ENCODE measurements at regions not wholly inside any gene's neighbourhood (a gene's known extent, or its start where the extent isn't known, plus 50 kb on each side); places are given as distances from the start of the nearest gene placed in this dataset.
"Not testable (repeated sequence)": the region's sequence is repeated elsewhere in the genome, so short reads cannot be mapped to it uniquely, and the experiment has no call there.

DNA sequence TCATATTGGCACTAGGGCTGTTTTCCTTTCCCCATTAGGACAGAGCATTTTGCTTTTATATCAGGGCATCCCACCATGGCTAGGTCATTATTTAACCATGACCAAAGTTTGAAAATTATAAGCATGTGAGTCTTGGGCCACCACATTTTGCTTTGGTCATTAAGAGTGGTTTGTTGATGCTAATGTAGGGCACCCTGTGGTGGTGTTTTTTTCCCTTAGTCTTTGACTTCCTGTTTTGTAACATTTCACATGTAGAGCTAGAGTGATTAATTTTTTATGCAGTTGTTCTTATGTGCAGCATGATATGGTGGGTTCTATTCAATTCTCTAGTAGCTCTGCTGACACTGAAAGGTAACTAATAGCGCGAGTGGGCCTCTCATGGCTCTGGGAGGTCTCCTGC lies 249.6 kb upstream of the ROBO1 start:
- no peak for DNase-seq (ENCODE audit: low read depth in 2 of 3, low spot score in 2 of 3)

DNA sequence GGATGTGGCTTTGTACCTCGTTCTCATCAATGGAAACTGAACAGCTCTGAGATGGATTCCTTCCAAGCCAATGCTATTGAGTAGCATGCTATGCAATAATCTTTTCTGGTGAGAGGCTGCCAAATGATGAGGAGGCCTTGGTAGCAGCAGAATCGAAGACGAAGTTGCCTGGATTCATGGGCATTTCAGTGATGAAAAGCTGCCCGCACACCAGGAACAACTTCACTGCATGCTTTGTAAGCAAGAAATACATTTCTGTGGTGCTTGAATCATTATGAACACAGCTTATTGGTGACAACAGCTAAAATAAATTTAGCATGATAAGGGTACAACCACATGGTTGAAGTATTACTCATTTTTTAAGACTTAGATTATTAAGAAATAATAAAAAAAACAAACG lies 246.8 kb upstream of the ROBO1 start:
- no peak for DNase-seq (ENCODE audit: low read depth in 2 of 3, low spot score in 2 of 3)

DNA sequence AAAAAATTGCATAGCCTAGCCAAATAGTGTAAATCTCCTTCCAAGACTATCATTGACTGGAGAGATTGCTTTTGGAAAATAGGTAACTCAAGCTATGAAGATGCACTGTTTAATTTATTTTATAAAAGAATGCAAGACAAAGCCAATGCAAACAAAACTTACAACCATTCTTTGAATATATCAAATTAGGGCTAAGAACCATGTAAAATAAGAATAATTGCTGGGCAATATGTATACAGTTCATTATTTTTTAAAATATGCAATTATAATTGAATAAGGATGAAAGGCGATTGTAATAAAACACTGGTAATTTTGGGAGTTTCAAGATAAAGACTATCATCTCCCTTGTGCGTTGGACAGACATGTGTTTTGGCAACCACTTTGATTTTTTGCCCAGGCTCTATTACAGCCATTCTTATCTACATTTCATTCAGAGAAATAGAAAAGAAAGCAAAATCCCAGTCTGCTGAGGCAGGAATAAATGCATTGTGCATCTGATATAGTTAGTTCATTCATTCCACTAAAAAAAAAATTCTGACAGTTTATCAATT lies 242.3 kb upstream of the ROBO1 start:
- DNase-seq (ENCODE audit: low read depth in 2 of 3, low spot score in 2 of 3), result no peak

DNA sequence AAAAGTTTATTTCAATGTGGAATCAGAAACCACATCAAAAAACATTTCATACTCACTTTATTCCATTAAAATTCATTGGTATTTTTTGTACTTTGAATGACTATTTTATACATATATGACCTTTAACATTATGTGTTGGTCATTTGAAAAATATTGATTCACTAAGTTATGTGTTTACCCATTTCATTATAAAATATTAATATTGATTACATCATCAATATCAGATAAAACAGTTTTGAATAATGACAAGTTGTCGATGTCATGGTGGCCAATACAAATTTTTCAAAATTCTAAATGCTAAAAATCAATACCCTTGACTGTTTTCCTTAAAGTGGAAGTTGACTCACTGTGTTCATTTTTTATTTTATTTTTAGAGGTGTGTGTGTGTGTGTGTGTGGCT lies 239.7 kb upstream of the ROBO1 start:
- no peak for DNase-seq (ENCODE audit: low read depth in 2 of 3, low spot score in 2 of 3)

DNA sequence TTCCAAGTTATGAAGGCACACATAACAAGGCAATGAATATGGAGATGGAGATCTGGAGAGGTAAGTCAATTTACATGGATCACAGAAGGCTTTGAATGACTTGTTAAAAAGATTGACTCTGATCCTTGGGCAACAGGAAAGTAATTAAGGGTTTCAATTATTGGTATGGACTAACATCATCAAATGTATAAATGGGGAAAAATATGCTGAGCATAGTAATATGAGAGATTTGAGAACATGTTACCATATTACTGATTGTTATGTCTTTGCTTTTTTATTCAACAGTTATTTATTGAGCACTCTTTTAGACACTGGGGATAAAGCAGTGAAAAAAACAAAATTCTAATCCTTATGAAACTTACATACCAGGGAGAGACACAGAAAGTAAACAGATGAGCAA lies 238.5 kb upstream of the ROBO1 start:
- no peak for DNase-seq (ENCODE audit: low read depth in 2 of 3, low spot score in 2 of 3)

DNA sequence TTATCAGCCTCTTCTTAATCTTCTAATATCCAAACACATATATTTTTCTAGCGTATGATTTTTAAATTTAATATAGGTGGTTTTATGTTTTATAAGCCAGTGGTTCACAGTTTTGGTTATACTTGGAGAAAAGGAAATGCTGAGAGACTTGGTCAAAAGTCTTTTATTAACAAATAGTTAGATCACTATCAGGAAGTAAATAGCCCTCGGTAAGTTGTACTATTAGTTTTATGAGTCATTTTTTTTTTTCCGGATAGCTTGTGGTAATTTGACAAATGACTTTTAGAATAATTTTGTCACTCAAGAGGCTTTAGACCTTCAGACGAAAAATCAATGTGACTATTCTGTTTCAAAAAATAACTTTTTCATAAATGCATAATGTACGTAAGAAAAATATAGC lies 232.2 kb upstream of the ROBO1 start:
- DNase-seq (ENCODE audit: low read depth in 2 of 3, low spot score in 2 of 3), result no peak

DNA sequence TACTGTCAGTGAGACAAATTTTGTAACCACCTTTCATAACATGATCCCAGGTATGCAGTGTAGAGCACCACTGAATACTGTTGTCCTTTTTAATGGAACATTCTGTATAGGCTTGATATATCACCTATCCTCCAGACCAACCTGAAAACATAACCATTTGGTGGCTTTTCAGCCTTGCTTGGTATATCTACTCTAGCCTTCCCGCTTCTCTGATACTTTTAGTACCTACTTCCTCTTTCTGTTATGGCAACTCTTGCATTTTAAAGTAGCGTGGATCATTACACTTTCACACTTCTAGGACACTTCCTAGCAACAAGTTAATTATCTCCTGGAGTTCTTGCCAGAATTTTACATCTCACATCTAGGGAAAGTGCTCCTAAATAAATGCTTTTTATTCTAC lies 226.6 kb upstream of the ROBO1 start:
- no peak for DNase-seq (ENCODE audit: low read depth in 2 of 3, low spot score in 2 of 3)

DNA sequence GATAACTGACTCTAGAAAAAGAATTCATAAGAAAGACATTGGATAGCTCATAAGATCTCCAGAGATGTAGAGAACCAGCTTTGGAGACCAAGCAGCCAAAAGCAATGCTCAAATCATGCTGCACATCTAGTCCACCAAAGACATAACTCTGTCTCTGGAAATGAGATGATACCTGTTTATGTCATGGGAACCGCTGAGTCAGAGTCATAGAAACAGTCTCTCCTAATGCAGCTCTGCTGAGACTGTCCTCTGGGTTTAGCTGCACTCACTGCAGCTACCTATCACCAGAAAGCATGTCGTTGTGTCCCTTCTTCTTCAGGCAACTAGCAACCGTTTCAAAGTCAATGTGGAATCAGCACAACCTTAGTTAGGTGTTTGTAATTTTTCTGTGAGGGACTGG lies 218.5 kb upstream of the ROBO1 start:
- DNase-seq (ENCODE audit: low read depth in 2 of 3, low spot score in 2 of 3), result no peak

DNA sequence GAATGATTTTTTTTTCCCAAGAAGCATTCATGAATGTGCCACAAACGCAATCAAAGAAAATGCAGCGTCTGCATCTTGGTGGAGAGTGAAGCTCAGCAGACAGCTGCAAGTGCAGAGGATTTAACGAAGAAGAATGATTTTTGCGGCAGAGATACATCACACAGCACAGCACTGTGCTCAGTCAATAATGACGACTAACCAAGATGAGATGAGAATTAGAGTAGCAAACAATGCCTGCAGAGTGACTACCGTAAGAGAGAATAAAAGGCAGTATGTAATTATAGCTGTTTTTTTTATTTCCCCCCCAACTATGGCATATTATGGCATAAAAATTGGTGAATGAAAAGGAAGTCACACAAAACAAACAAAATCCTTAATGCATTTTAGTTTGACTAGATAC lies 218.0 kb upstream of the ROBO1 start:
- no peak for DNase-seq (ENCODE audit: low read depth in 2 of 3, low spot score in 2 of 3)

DNA sequence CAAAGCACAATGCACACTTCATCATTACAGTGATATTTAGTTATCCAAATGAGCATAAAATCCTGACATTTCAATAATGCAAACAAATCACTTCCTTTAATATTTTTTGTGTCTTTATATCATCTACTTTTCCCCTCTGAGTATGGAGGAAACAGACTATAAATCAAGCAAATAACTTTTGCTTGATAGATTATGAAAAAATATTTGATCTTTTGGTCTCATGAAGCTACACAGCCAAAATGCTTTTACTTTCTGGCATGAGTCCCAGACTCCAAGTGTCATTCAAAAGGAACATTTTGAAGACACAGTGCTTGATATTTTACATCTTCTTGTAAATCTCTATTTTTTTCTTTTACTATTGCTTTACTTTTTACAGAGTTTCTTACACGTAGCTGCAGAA lies 215.3 kb upstream of the ROBO1 start:
- DNase-seq (ENCODE audit: low read depth in 2 of 3, low spot score in 2 of 3), result no peak

DNA sequence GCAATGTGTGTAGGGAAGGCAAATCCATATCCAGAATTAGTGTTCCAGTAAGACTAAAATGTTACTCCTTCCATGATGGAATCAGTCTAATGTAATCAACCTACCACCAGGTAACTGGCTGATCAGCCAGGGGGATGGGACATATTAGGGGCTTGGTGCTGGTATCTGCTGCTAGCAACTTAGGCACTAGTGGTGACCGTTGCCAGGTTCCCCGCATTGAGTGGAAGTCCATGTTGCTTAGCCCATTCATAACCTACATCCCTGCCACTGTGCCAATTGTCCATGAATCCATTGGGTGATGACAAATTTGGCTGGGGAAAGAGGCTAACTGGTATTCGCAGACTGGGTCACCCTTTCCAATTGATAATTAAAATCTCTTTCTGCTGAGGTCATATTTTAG lies 212.2 kb upstream of the ROBO1 start:
- DNase-seq (ENCODE audit: low read depth in 2 of 3, low spot score in 2 of 3), result no peak

DNA sequence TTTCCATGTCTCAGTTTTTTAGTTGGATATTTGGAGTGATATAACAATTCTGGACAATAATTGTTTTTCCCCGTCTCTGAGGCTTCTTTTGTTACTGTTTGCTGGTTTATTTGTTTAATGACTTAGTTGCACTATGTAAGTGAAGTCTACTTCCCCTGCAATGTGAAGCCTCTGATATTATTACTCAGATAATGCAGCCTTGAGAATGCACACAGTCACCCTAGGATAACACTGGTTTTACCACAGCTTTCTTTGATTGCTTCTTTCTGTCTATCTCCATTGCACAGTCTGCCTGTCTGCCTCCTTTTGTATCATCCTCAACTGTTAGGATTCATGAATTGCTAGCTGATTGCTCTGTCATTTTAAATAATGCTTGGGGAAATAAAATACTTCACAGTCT lies 208.7 kb upstream of the ROBO1 start:
- no peak for DNase-seq (ENCODE audit: low read depth in 2 of 3, low spot score in 2 of 3)

DNA sequence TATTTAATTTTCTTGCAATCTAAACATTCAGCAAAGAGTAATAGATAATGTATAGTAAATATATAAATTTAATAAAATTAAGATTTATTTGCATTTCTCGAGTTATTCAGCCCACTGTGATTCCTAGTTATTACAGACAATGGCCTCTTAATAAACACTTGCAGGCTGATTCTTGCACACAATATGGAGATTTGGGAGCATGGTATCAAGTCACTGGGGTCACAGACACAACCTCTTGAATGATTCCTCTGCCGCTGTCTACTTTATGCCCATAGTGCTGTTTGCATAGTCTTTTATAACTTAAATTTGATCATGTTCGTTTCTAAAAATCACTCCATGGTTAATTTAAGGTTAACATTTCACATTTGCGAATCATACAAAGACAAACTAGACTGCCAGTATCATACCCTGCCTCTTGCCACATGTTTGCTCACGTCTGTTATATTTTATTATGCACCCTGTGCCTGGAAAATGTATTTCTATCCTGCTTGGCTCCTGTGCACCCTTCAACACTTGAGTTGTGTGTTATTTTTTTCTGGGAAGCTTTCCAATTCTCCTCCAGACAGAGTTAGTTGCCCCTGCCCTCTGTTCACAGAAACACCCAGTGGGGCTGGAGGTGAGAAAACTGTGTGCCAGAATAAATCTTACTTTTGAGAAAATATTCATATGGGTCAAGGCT lies 206.3 kb upstream of the ROBO1 start:
- no peak for DNase-seq (ENCODE audit: low read depth in 2 of 3, low spot score in 2 of 3)

DNA sequence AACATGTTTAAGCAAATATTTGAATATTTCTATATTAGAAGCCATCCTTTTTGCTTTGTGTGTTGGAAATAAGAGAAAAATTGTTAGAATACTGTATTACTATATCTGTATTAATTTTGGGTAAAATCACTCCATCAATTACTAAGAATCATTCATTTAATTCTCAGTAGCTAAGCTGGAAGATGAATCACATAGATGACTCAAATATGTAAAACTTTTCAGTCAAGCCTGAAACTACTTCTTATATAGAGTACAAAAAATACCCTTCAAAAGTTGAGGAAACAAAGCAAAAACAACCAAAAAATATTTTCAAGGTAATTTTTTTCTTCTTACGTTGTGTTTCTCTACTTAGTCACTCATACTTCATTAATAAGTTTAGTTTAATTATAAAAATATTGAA lies 205.7 kb upstream of the ROBO1 start:
- DNase-seq (ENCODE audit: low read depth in 2 of 3, low spot score in 2 of 3), result no peak

DNA sequence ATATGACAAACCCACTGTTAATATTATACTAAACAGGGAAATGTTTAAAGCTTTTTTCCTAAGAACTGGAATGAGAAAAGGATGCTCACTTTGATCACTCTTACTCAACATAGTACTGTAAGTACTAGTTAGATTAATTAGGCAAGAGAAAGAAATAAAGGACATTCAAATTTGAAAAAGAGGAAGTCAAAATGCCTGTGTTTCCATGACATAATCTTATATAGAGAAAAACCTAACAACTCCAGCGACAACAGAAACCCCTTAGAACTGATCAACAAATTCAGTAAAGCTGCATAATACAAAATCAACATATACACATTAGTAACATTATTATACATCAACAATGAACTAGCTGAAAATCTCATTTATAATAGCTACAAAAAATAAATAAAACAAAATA lies 200.6 kb upstream of the ROBO1 start:
- no peak for DNase-seq (ENCODE audit: low read depth in 2 of 3, low spot score in 2 of 3)

DNA sequence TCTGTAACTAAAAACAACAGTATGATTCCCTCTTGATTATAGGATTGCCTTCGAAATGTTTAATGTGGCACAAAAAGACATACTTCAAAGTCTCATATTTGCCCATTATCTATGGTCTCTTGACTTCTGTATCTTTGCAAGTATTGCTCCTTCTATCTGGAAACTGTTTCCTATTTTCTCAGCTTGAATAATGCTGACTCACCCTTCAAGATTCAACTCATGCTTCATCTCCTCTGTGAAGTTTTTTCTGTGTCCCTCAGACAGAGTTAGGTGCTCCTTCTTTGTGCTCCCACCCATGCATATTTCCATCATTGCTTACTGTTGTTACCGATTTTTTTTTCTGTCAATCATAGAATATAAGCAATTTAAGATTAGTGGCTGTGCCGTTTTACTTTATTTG lies 192.8 kb upstream of the ROBO1 start:
- no peak for DNase-seq (ENCODE audit: low read depth in 2 of 3, low spot score in 2 of 3)

DNA sequence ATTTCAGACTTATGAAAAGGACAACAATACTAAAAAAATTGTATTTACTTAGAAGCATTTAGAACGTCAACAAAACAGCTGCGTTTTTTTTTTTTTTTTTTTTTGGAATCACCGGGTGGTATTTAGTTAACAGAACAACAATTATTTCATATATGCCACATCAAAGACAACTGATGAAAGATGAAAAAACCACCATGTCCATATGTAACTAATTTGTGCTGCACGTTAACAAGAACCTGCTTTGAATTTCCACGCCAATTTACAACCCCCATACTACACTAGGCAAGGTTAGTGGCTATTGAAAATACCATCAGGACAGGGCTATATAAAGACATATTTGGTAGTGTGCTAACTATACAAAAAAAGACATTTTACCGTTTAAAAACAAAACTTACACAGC lies 189.3 kb upstream of the ROBO1 start:
- no peak for DNase-seq (ENCODE audit: low read depth in 2 of 3, low spot score in 2 of 3)

DNA sequence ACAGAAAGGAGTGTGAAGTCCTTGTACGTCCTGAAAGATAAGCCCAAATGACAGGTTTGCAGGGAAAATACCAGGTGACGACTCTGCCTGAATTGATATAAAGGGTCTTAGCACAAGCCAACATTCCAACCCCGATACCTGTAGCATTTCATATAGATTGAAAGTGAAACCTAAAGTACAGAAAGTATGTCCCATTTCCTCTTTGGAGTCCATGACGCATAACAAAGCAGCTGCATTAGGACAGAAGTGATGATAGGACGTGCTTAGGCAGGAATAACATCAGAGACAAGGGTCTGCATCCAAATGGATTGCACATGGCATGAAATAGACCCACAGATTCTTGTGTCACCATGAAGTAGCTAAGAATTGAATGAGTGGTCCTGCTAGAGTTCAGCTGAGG lies 187.0 kb upstream of the ROBO1 start:
- no peak for DNase-seq (ENCODE audit: low read depth in 2 of 3, low spot score in 2 of 3)

DNA sequence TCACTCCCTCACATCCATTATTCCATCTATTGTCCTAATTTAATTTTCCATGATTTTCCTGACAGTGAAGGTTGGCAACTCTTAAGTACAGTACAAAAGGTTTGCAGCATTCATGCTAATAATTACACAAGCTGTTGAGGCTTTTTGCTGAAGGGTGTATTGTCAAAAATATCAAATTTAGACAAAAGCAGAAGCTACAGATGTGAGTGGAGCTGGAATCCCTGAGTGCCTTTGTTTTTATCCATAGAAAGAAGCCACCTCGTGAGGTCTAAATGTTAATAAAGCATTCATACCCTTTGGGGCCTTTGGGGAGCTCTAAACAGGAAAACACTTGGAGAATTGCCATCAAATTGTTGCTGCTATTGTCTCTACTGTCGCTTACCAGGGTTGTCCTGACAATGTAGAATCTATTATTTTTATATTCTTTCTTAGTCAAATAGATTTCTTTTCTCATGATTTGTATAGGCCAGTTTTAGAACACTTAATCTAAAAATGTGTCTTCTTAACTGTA lies 185.8 kb upstream of the ROBO1 start:
- DNase-seq (ENCODE audit: low read depth in 2 of 3, low spot score in 2 of 3), result no peak

DNA sequence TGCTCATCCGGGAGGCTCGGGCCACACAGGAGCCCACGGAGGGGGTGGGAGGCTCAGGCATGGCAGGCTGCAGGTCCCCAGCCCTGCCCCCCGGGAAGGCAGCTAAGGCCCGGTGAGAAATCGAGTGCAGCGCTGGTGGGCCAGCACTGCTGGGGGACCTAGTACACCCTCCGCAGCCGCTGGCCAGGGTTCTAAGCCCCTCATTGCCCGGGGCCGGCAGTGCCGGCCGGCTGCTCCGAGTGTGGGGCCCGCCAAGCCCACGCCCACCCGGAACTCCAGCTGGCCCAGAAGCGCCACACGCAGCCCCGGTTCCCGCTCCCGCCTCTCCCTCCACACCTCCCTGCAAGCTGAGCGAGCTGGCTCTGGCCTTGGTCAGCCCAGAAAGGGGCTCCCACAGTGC lies 183.6 kb upstream of the ROBO1 start:
- not testable (repeated sequence) for DNase-seq (ENCODE audit: low read depth in 2 of 3, low spot score in 2 of 3)

DNA sequence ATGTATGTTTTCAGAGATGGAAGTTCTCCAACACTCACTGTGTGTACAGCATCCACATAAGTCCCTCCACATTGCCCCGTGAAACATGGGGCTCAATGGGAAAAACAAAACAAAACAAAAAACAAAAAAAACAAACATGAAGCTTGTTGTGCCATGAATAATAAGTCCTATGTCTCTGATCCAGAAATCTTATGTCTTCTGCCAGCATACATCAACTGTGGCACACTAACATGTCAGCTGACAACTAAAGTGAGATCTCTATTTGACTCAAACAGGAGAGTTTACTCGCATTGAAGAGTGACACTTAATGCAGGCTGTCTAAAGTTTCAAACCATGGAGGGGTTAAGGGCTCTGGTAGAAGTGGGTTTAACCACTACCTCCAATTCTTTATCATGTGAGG lies 180.2 kb upstream of the ROBO1 start:
- DNase-seq (ENCODE audit: low read depth in 2 of 3, low spot score in 2 of 3), result no peak

DNA sequence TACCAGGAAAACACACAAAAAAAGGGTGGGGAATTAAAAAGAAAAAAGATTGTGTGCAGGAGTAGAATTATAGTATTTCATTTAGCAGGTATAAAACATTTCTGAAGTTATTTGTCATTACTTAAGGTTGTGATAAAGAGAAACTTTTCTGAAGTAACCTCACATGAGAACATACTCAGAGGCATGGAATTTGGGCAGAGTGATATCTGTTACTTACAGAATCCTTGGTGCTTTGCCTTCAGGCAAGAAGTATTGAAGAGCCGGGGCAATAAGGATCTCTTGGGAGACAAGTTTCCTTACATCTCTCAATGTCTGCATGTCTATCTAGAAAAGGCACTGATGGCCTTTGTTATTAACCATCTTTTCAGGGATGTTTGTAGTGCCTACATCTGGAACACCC lies 179.7 kb upstream of the ROBO1 start:
- no peak for DNase-seq (ENCODE audit: low read depth in 2 of 3, low spot score in 2 of 3)

DNA sequence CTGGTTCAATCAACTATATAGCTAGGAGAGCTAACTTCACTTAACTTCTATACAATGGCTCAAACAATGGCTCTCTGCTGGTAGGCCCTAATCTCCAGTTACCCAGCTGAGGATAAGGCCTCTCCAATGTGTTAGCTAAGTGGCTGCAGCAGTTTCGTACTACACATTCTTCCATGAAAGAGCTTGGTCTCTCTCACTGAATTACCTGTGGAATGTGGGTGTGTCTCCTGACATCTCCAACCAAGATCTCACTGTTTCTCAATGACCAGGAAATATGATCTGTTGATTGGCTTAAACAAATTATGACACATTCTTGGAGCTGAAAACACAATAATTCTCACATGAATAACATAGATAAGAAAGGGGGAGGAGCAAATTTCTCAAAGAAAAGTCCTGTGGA lies 169.8 kb upstream of the ROBO1 start:
- no peak for DNase-seq (ENCODE audit: low read depth in 2 of 3, low spot score in 2 of 3)

Data from hematopoietic multipotent progenitor cell (in vitro differentiated cells).